OCI-LY7 (cell line): ENCODE measurements at regions not wholly inside any gene's neighbourhood (a gene's known extent, or its start where the extent isn't known, plus 50 kb on each side); places are given as distances from the start of the nearest gene placed in this dataset.

Experiments
- EZH2phosphoT487 ChIP-seq: fragments of 200-600 bp; sonication (generic); IDR thresholded peaks from 2 replicates; pipeline ENCODE4 v1.6.1; 2018; ENCODE audit warnings: low read depth, borderline replicate concordance, mild to moderate bottlenecking, mixed run types, antibody characterized with exemption, low read length, moderate library complexity, mixed read lengths
- TF ChIP-seq, protein P1 (sequence below): fragments of 200-600 bp; sonication (generic); conservative IDR thresholded peaks from 2 replicates; pipeline ENCODE4 v1.5.1; 2014; ENCODE audit warnings: mild to moderate bottlenecking, antibody characterized with exemption, low read length, moderate library complexity, mixed read lengths

DNA sequence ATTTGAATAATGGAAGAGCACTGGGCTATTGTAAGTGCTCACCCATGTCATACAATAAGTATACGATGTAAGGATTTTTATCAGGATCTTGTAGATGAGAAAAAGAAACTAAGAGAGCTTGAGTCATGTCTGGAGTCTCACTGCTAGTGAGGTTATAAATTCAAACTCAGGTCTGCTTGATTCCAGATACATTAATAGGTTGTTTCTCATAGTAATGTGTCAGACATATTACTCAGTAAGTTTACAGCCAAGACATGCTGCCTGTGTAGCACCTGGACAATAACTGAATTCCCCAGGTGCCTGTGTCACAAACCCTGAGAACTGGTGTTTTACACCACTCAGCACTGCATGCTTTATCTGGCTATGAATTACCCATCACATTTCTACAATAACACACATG, 216.9 kb upstream of the LRP1B start:
- TF ChIP-seq, protein P1, sequence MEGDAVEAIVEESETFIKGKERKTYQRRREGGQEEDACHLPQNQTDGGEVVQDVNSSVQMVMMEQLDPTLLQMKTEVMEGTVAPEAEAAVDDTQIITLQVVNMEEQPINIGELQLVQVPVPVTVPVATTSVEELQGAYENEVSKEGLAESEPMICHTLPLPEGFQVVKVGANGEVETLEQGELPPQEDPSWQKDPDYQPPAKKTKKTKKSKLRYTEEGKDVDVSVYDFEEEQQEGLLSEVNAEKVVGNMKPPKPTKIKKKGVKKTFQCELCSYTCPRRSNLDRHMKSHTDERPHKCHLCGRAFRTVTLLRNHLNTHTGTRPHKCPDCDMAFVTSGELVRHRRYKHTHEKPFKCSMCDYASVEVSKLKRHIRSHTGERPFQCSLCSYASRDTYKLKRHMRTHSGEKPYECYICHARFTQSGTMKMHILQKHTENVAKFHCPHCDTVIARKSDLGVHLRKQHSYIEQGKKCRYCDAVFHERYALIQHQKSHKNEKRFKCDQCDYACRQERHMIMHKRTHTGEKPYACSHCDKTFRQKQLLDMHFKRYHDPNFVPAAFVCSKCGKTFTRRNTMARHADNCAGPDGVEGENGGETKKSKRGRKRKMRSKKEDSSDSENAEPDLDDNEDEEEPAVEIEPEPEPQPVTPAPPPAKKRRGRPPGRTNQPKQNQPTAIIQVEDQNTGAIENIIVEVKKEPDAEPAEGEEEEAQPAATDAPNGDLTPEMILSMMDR: no peak
- TF ChIP-seq EZH2phosphoT487: no peak
